ENCODE measurements at regions not wholly inside any gene's neighbourhood (a gene's known extent, or its start where the extent isn't known, plus 50 kb on each side); places are given as distances from the start of the nearest gene placed in this dataset.

- TF ChIP-seq POLR2AphosphoS5 (IDR thresholded peaks at IDR 0.05; ENCODE audit: borderline replicate concordance, low read depth, low read length) (no peak), EZH2 (IDR thresholded peaks at IDR 0.05) (no peak)
These were observed 1204.2 kb downstream of the SLITRK1 start for GRCh38 chr13:82678052-82678451.

All from SK-N-MC (cell line).